Endothelial cell of umbilical vein (primary cell): ENCODE measurements at regions not wholly inside any gene's neighbourhood (a gene's known extent, or its start where the extent isn't known, plus 50 kb on each side); places are given as distances from the start of the nearest gene placed in this dataset.

ENCODE experiments used
- BruUV-seq: library from RNA; stranded (reverse); fragments of 400-500 nt; replicated peaks from 2 replicates; lab custom pipeline; 2021; lab: Mats Ljungman, UMichigan
- CTCF ChIA-PET: fragments of 300-600, 350-600 bp; sonication (Branson Sonifier 250); formaldehyde crosslinking; loops from one replicate; lab custom pipeline; 2021; ENCODE audit warnings: antibody characterized with exemption, inconsistent platforms; lab: Charles Lee
- POLR2A ChIA-PET: fragments of 300-600, 350-600 bp; sonication (Branson Sonifier 250); formaldehyde crosslinking; loops from one replicate; lab custom pipeline; 2021; ENCODE audit warnings: antibody characterized with exemption, inconsistent platforms; lab: Charles Lee
- DNase-seq: peaks from one replicate; pipeline ENCODE4 v3.0.0-alpha.2; 2011; ENCODE audit warnings: low read depth, low spot score
- FAIRE-seq: peaks from 2 replicates; lab custom pipeline; 2011; peaks lifted over from hg19 to GRCh38; lab: Jason Lieb, UNC
- H2AFZ ChIP-seq: 2 replicates; pipeline ENCODE4 v1.6.0; 2012; ENCODE audit warnings: low read depth, low read length, control low read depth, inconsistent platforms
- H3K27ac ChIP-seq: 2 replicates; pipeline ENCODE4 v1.5.1; 2011; ENCODE audit warnings: low read depth, mild to moderate bottlenecking, control low read depth, low read length, moderate library complexity; ENCODE audit not compliant: insufficient read depth
- H3K27me3 ChIP-seq, 2 experiments: 2 replicates each; pipeline versions ENCODE4 v1.6.0 to v1.6.1; 2011; ENCODE audit warnings: low read length in 2 of 2, mixed read lengths in 1 of 2; ENCODE audit not compliant: control insufficient read depth in 2 of 2, insufficient read depth in 2 of 2
- H3K36me3 ChIP-seq, 2 experiments: 2 replicates in 1 of 2; 3 replicates in 1 of 2; pipeline ENCODE4 v1.5.1; 2011; ENCODE audit warnings: low read length in 2 of 2, mild to moderate bottlenecking in 1 of 2, moderate library complexity in 1 of 2; ENCODE audit not compliant: control insufficient read depth in 2 of 2, insufficient read depth in 2 of 2; ENCODE audit errors: extremely low read depth in 1 of 2
- H3K4me1 ChIP-seq: 3 replicates; pipeline ENCODE4 v1.5.1; 2011; ENCODE audit warnings: mild to moderate bottlenecking, low read length; ENCODE audit not compliant: control insufficient read depth, insufficient read depth; ENCODE audit errors: extremely low read depth
- H3K4me2 ChIP-seq: 2 replicates; pipeline ENCODE4 v1.6.1; 2011; ENCODE audit warnings: low read length, control low read depth, mixed read lengths; ENCODE audit not compliant: insufficient read depth
- H3K4me3 ChIP-seq, 3 experiments: fragments of 200-600 bp in 1 of 3; sonication (generic), shearing (Covaris generic) in 1 of 3; replicated peaks in 1 of 3; 2 replicates each; pipeline ENCODE4 v1.5.1; 2011 to 2016; ENCODE audit warnings: control low read depth in 3 of 3, low read length in 3 of 3, mild to moderate bottlenecking in 2 of 3, inconsistent platforms in 1 of 3, low read depth in 1 of 3, moderate library complexity in 1 of 3; ENCODE audit not compliant: insufficient read depth in 1 of 3
- H3K79me2 ChIP-seq: 2 replicates; pipeline ENCODE4 v1.6.0; 2012; ENCODE audit warnings: low read length, inconsistent platforms; ENCODE audit not compliant: control insufficient read depth, insufficient read depth
- H3K9ac ChIP-seq: replicated peaks from 2 replicates; pipeline ENCODE3; 2011; ENCODE audit warnings: low read length, control low read depth; ENCODE audit not compliant: insufficient read depth; ENCODE audit errors: extremely low read depth
- H3K9me1 ChIP-seq: replicated peaks from 3 replicates; pipeline ENCODE4 v1.6.0; 2011; ENCODE audit warnings: mild to moderate bottlenecking, low read length; ENCODE audit not compliant: control insufficient read depth, insufficient read depth; ENCODE audit errors: extremely low read depth
- H3K9me3 ChIP-seq: replicated peaks from 2 replicates; pipeline ENCODE4 v1.5.1; 2012; ENCODE audit warnings: low read length, inconsistent platforms; ENCODE audit not compliant: control insufficient read depth, insufficient read depth
- H4K20me1 ChIP-seq: replicated peaks from 2 replicates; pipeline ENCODE3; 2011; ENCODE audit warnings: mild to moderate bottlenecking, low read length; ENCODE audit not compliant: control insufficient read depth, insufficient read depth; ENCODE audit errors: extremely low read depth
- EZH2 ChIP-seq: IDR thresholded peaks from 2 replicates; pipeline ENCODE4 v1.6.1; 2012; ENCODE audit warnings: borderline replicate concordance, low read depth, mild to moderate bottlenecking, moderate library complexity, low read length, inconsistent platforms; ENCODE audit not compliant: severe bottlenecking
- FOS ChIP-seq: IDR thresholded peaks from 2 replicates; pipeline ENCODE4 v1.6.1; 2011; ENCODE audit warnings: mild to moderate bottlenecking, low read length, moderate library complexity, borderline replicate concordance; ENCODE audit not compliant: insufficient read depth
- GATA2 ChIP-seq: IDR thresholded peaks from 2 replicates; pipeline ENCODE4 v1.7.0; 2011; ENCODE audit warnings: low read depth, mild to moderate bottlenecking, moderate library complexity, mixed read lengths, low read length; ENCODE audit not compliant: insufficient read length, insufficient read depth
- JUN ChIP-seq: IDR thresholded peaks from 2 replicates; pipeline ENCODE4 v1.6.1; 2011; ENCODE audit warnings: borderline replicate concordance, low read depth; ENCODE audit not compliant: insufficient read length, insufficient read depth
- MYC ChIP-seq: IDR thresholded peaks from one replicate; pipeline ENCODE4 v1.6.1; 2011; ENCODE audit warnings: mild to moderate bottlenecking, low read depth, low read length
- POLR2A ChIP-seq: IDR thresholded peaks from 2 replicates; pipeline ENCODE4 v1.6.1; 2012; ENCODE audit warnings: low read depth, mild to moderate bottlenecking, control low read depth, low read length
- dilution Hi-C: fragments of 300-500 bp; cut with MboI; formaldehyde crosslinking; loops from one replicate; pipeline ENCODE4 v1.15.0; 2019; ENCODE audit warnings: low sequenced_read_pairs; ENCODE audit not compliant: extremely low pct_ligation_motif_present
- intact Hi-C: fragments of 100-400 bp; cut with micrococcal nuclease; formaldehyde crosslinking; loops from one replicate; pipeline ENCODE4 v1.10.0; 2022
- TF ChIP-seq, protein P1 (sequence below): IDR thresholded peaks from 2 replicates; pipeline ENCODE4 v1.6.1; 2011; ENCODE audit not compliant: insufficient read depth, insufficient read length
- TF ChIP-seq, protein P2 (sequence below), 2 donors: IDR thresholded peaks; 1 replicate in 1 of 2; 2 replicates in 1 of 2; pipeline ENCODE4 v1.5.1; 2011; ENCODE audit warnings: low read length in 2 of 2, mild to moderate bottlenecking in 2 of 2, moderate library complexity in 2 of 2, control low read depth in 1 of 2, inconsistent platforms in 1 of 2, low read depth in 1 of 2; ENCODE audit not compliant: insufficient read depth in 1 of 2; ENCODE audit errors: extremely low read depth in 1 of 2

DNA sequence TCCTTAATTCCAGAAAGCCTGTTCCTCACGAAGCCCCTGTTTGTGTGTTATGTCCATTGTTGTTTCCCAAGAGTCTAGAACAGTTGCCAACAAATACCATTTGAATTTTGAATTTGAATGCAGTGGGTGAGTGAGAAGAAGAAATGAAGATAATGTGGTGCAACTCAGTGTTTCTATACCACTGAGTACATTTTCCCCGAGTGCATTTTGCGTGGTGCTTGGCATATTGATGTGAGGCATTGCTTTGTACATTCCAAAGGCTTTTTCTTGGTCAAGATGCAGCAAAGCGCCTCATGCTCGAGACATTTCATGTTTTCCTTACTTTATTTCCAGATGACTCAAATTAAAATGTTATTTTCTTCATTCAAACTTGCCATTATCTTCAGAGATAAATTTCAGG lies 253.1 kb upstream of the RPS6KA3 start:
- BruUV-seq, result no TSS peak

DNA sequence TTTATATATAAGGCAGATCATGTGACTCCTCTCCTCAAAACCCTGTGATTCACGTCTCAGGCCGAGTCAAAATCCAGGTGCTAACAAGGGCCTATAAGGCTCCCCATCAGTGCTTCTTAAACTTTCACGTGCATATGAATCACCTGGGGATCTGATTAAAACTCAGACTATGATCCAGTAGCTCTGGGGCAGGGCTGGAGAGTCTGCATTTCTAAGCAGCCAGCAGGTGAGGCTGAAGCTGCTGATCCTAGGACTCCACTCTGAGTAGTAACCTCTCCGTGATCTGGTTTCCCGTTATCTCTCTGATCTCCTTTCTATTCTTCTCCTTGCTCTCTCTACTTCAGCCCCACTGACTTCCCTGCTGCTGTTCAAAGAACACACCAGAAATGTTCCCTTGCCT lies 252.4 kb upstream of the RPS6KA3 start:
- DNase-seq (no peak), FAIRE-seq (no peak)
- Histone ChIP-seq H3K27me3 (no peaks in the 10 kb centered on the region), H3K27ac (no peak overlapping the region), H3K4me2 (no peak overlapping the region), H3K79me2 (no peaks in the 10 kb centered on the region), H3K4me1 (peaks cover 25% of the 10 kb centered on the region), H2AFZ (no peak overlapping the region), H4K20me1 (no peaks in the 10 kb centered on the region), H3K9me1 (no peaks in the 10 kb centered on the region), H3K9ac (no peak overlapping the region), H3K4me3 (no peak overlapping the region), H3K36me3 (no peaks in the 10 kb centered on the region), H3K9me3 (no peaks in the 10 kb centered on the region)
- intact Hi-C loops (loop anchor here (5.0 kb wide), 2 partner anchors 252 to 1408 kb away; partner anchors contain the start of gene RPS6KA3), dilution Hi-C loops (no loop called here)
- no TSS peak for BruUV-seq
- CTCF ChIA-PET, result no interaction called here
- POLR2A ChIA-PET, result no interaction called here
- TF ChIP-seq MYC, result no peak
- TF ChIP-seq, protein P1, sequence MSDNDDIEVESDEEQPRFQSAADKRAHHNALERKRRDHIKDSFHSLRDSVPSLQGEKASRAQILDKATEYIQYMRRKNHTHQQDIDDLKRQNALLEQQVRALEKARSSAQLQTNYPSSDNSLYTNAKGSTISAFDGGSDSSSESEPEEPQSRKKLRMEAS, result no peak
- no peak for TF ChIP-seq GATA2
- no peak for TF ChIP-seq FOS
- no peak for TF ChIP-seq POLR2A
- no peak for TF ChIP-seq JUN
- TF ChIP-seq, protein P2, sequence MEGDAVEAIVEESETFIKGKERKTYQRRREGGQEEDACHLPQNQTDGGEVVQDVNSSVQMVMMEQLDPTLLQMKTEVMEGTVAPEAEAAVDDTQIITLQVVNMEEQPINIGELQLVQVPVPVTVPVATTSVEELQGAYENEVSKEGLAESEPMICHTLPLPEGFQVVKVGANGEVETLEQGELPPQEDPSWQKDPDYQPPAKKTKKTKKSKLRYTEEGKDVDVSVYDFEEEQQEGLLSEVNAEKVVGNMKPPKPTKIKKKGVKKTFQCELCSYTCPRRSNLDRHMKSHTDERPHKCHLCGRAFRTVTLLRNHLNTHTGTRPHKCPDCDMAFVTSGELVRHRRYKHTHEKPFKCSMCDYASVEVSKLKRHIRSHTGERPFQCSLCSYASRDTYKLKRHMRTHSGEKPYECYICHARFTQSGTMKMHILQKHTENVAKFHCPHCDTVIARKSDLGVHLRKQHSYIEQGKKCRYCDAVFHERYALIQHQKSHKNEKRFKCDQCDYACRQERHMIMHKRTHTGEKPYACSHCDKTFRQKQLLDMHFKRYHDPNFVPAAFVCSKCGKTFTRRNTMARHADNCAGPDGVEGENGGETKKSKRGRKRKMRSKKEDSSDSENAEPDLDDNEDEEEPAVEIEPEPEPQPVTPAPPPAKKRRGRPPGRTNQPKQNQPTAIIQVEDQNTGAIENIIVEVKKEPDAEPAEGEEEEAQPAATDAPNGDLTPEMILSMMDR (IDR thresholded peaks at IDR 0.05; ENCODE audit: extremely low read depth in 1 of 2, insufficient read depth in 1 of 2, low read depth in 1 of 2, low read length in 2 of 2), result no peak
- TF ChIP-seq EZH2, result no peak

More for the DNA sequence above, 253.1 kb upstream of the RPS6KA3 start:
- peaks cover 19% of the 10 kb centered on the region for H3K4me1 ChIP-seq
- ChIA-PET POLR2A (no interaction called here), CTCF (interaction anchor here (3.0 kb wide), 1 partner anchor 11 kb away, joined by 14 read pairs; no protein-coding TSS in a partner anchor)
- no peaks in the 10 kb centered on the region for H3K36me3 ChIP-seq
- H3K4me3 ChIP-seq, result no peak overlapping the region
- no peak overlapping the region for H3K27ac ChIP-seq
- H3K4me2 ChIP-seq, result no peak overlapping the region
- dilution Hi-C loops (no loop called here), intact Hi-C loops (loop anchor here (5.0 kb wide), 2 partner anchors 253 to 1407 kb away; partner anchors contain the start of gene RPS6KA3)
- H2AFZ ChIP-seq, result no peak overlapping the region
- no peaks in the 10 kb centered on the region for H3K27me3 ChIP-seq
- no peaks in the 10 kb centered on the region for H3K79me2 ChIP-seq
- TF ChIP-seq, protein P2 (IDR thresholded peaks at IDR 0.05; ENCODE audit: extremely low read depth in 1 of 2, insufficient read depth in 1 of 2, low read depth in 1 of 2, low read length in 2 of 2), result no peak
- TF ChIP-seq POLR2A (no peak), EZH2 (no peak), FOS (no peak)
- TF ChIP-seq, protein P1, result no peak
- FAIRE-seq, result no peak
- DNase-seq, result no peak
- H4K20me1 ChIP-seq, result no peaks in the 10 kb centered on the region
- H3K9ac ChIP-seq, result no peak overlapping the region
- no peaks in the 10 kb centered on the region for H3K9me3 ChIP-seq
- H3K9me1 ChIP-seq, result no peaks in the 10 kb centered on the region
